PC-3 (cell line): ENCODE measurements at regions not wholly inside any gene's neighbourhood (a gene's known extent, or its start where the extent isn't known, plus 50 kb on each side); places are given as distances from the start of the nearest gene placed in this dataset.

ENCODE experiments used
- ATAC-seq: fragments of 200-7000 bp; cut with Tn5 transposase; 2 replicates; pipeline ENCODE4 v1.9.1; 2020; ENCODE audit warnings: mild to moderate bottlenecking, moderate library complexity
- BruUV-seq: library from RNA; stranded (reverse); fragments of 400-500 nt; replicated peaks from 2 replicates; lab custom pipeline; 2021; lab: Mats Ljungman, UMichigan
- CTCF ChIA-PET: fragments of 300-600 bp; sonication (Branson Sonifier 250); formaldehyde crosslinking; loops from one replicate; lab custom pipeline; 2022; ENCODE audit warnings: antibody characterized with exemption; lab: Charles Lee
- POLR2A ChIA-PET: fragments of 300-600 bp; sonication (Branson Sonifier 250); formaldehyde crosslinking; loops from one replicate; lab custom pipeline; 2022; ENCODE audit warnings: antibody characterized with exemption; ENCODE audit not compliant: unreplicated experiment; lab: Charles Lee
- DNase-seq: peaks from one replicate; pipeline ENCODE4 v3.0.0-alpha.2; 2015
- H2AFZ ChIP-seq: fragments of 300-600 bp; sonication (generic); 2 replicates; pipeline ENCODE4 v1.6.0; 2016; ENCODE audit warnings: antibody characterized with exemption, low read length
- H3F3A ChIP-seq: fragments of 300-600 bp; sonication (generic); one replicate; pipeline ENCODE4 v1.6.0; 2017; ENCODE audit warnings: antibody characterized with exemption, low read length, control low read depth, mild to moderate bottlenecking; ENCODE audit not compliant: unreplicated experiment
- H3K27ac ChIP-seq: fragments of 300-600 bp; sonication (generic); 2 replicates; pipeline ENCODE4 v1.5.1; 2016; ENCODE audit warnings: mild to moderate bottlenecking, low read length
- H3K27me3 ChIP-seq: fragments of 300-600 bp; sonication (generic); 2 replicates; pipeline ENCODE4 v1.6.1; 2016; ENCODE audit warnings: low read length, mixed read lengths
- H3K36me3 ChIP-seq: fragments of 300-600 bp; sonication (generic); 2 replicates; pipeline ENCODE4 v1.6.1; 2016; ENCODE audit warnings: low read depth, mixed run types, low read length, mixed read lengths
- H3K4me1 ChIP-seq: fragments of 300-600 bp; sonication (generic); 2 replicates; pipeline ENCODE4 v1.5.1; 2016; ENCODE audit warnings: low read length; ENCODE audit not compliant: insufficient read depth
- H3K4me2 ChIP-seq: fragments of 300-600 bp; sonication (generic); 2 replicates; pipeline ENCODE4 v1.6.0; 2016; ENCODE audit warnings: low read length
- H3K4me3 ChIP-seq: fragments of 300-600 bp; sonication (generic); 2 replicates; pipeline ENCODE4 v1.5.1; 2016; ENCODE audit warnings: mild to moderate bottlenecking, low read length, mixed read lengths
- H3K79me2 ChIP-seq: fragments of 300-600 bp; sonication (generic); 2 replicates; pipeline ENCODE4 v1.6.1; 2017; ENCODE audit warnings: low read length, mixed read lengths
- H3K9ac ChIP-seq: fragments of 300-600 bp; sonication (generic); 2 replicates; pipeline ENCODE4 v1.6.0; 2016; ENCODE audit warnings: mild to moderate bottlenecking, low read length
- H3K9me2 ChIP-seq: fragments of 300-600 bp; sonication (generic); replicated peaks from 2 replicates; pipeline ENCODE4 v1.6.1; 2016; ENCODE audit warnings: mixed run types, low read length, mixed read lengths
- H3K9me3 ChIP-seq: fragments of 300-600 bp; sonication (generic); 2 replicates; pipeline ENCODE4 v1.6.1; 2016; ENCODE audit warnings: low read length, mixed read lengths
- H4K20me1 ChIP-seq: fragments of 300-600 bp; sonication (generic); 2 replicates; pipeline ENCODE4 v1.6.1; 2016; ENCODE audit warnings: low read length, mixed read lengths
- EZH2 ChIP-seq: fragments of 300-600 bp; sonication (generic); IDR thresholded peaks from one replicate; pipeline ENCODE4 v1.6.1; 2017; ENCODE audit warnings: antibody characterized with exemption, mild to moderate bottlenecking, low read length; ENCODE audit not compliant: unreplicated experiment
- EZH2phosphoT487 ChIP-seq: fragments of 300-600 bp; sonication (generic); IDR thresholded peaks from 2 replicates; pipeline ENCODE4 v1.6.1; 2018; ENCODE audit warnings: mild to moderate bottlenecking, antibody characterized with exemption, low read length, borderline replicate concordance
- intact Hi-C: fragments of 100-400 bp; cut with micrococcal nuclease; formaldehyde crosslinking; loops from 2 replicates; pipeline ENCODE4 v1.9.0; 2023
- TF ChIP-seq, protein P1 (sequence below): fragments of 300-600 bp; sonication (generic); conservative IDR thresholded peaks from 2 replicates; pipeline ENCODE4 v1.5.1; 2017; ENCODE audit warnings: antibody characterized with exemption, low read depth, mild to moderate bottlenecking, low read length

DNA sequence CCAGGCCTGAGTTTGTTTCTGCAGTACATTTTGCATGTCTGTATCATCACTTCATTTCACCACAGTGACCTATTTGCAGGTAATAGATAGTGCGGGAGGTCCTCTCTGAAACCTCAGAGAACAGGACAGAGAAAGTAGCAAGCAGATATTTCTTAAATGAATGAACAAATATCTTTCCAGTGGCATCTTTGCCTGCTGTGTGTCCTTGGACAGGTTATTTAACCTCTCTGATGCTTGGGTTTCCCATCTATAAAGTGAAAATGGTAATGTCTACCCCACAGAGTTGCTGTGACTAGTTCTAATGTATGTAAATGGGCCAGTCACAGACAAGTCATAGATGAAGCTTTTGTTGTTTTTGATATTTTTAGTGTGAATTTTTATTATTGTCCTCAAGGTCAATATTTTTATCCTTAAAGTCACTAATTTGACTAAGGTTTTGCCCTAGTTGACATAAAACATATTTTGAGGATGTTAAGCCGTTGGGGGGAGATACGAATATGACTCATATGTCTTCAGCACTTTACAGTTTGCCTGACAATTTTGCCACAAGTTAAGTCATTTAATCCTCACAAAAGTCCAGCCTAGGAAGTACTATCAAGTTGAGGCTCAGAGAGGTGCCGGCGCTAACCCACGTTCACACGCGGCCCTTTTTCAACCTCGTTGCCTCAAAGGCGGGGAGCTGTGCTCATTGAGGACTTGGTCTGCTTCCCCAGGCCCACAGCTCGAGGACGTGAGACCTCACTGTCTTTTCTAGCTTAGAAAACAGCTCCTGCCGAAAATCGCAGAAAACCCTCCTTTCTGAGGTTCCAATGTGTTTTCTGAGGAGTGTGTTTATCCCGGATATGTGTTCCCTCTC is 126.7 kb upstream of the STX18 start:
- BruUV-seq = no TSS peak
- Histone ChIP-seq H3F3A (no peaks in the 10 kb centered on the region), H3K9me2 (no peaks in the 10 kb centered on the region), H3K36me3 (no peaks in the 10 kb centered on the region), H3K27me3 (no peaks in the 10 kb centered on the region), H3K27ac (no peak overlapping the region), H3K9ac (no peak overlapping the region), H3K4me2 (no peak overlapping the region), H2AFZ (no peak overlapping the region), H3K4me3 (no peak overlapping the region), H3K79me2 (no peaks in the 10 kb centered on the region), H3K4me1 (no peaks in the 10 kb centered on the region), H4K20me1 (no peaks in the 10 kb centered on the region), H3K9me3 (no peaks in the 10 kb centered on the region)
- DNase-seq (no peak), ATAC-seq (no peak)
- intact Hi-C loops = loop anchor here (10.0 kb wide), 1 partner anchor 124 kb away; the partner anchor contains the start of gene STX18
- ChIA-PET CTCF (no interaction called here), POLR2A (no interaction called here)
- TF ChIP-seq, protein P1, sequence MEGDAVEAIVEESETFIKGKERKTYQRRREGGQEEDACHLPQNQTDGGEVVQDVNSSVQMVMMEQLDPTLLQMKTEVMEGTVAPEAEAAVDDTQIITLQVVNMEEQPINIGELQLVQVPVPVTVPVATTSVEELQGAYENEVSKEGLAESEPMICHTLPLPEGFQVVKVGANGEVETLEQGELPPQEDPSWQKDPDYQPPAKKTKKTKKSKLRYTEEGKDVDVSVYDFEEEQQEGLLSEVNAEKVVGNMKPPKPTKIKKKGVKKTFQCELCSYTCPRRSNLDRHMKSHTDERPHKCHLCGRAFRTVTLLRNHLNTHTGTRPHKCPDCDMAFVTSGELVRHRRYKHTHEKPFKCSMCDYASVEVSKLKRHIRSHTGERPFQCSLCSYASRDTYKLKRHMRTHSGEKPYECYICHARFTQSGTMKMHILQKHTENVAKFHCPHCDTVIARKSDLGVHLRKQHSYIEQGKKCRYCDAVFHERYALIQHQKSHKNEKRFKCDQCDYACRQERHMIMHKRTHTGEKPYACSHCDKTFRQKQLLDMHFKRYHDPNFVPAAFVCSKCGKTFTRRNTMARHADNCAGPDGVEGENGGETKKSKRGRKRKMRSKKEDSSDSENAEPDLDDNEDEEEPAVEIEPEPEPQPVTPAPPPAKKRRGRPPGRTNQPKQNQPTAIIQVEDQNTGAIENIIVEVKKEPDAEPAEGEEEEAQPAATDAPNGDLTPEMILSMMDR = no peak
- no peak for TF ChIP-seq EZH2phosphoT487
- TF ChIP-seq EZH2 = no peak

DNA sequence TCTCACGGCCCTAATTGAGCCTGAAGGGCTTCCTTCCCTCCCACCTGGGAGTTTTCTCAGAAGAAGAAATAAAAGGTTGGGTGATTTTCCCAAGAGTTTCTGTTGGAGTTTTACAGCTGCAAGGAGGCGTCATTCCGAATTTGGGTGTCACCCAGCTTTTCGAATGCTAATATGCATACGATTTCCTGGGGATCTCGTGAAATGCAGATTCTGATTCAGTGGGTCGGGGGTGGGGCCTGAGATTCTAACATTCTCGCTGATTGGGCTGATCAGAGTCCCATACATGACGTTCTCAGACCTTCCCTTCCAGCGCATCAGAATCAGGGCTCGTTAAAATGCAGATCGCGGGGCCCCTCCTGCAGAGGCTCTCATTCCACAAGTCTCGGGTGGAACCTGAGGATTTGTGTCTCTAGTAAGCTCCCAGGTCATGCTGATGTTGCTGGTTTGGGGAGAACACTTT is 125.8 kb upstream of the STX18 start:
- CTCF ChIA-PET = no interaction called here
- Histone ChIP-seq H2AFZ (no peak overlapping the region), H3K4me1 (peaks cover 6% of the 10 kb centered on the region), H3K4me3 (no peak overlapping the region), H3K9ac (no peak overlapping the region), H3F3A (no peaks in the 10 kb centered on the region), H3K36me3 (no peaks in the 10 kb centered on the region), H3K9me2 (no peaks in the 10 kb centered on the region), H3K27ac (no peak overlapping the region), H3K79me2 (no peaks in the 10 kb centered on the region), H3K9me3 (no peaks in the 10 kb centered on the region), H4K20me1 (no peaks in the 10 kb centered on the region), H3K4me2 (no peak overlapping the region), H3K27me3 (no peaks in the 10 kb centered on the region)
- intact Hi-C loops = loop anchor here (10.0 kb wide), 1 partner anchor 123 kb away; the partner anchor contains the start of gene STX18
- no peak for TF ChIP-seq EZH2phosphoT487
- TF ChIP-seq EZH2 = no peak
- TF ChIP-seq, protein P1 = no peak
- ATAC-seq (no peak), DNase-seq (no peak)
- POLR2A ChIA-PET = no interaction called here
- BruUV-seq = no TSS peak
